Panc1 (cell line): ENCODE measurements at regions not wholly inside any gene's neighbourhood (a gene's known extent, or its start where the extent isn't known, plus 50 kb on each side); places are given as distances from the start of the nearest gene placed in this dataset.

Experiments used
- ATAC-seq: fragments of 200-7000 bp; cut with Tn5 transposase; 2 replicates; pipeline ENCODE4 v1.9.1; 2020; ENCODE audit warnings: mild to moderate bottlenecking, moderate library complexity
- BruUV-seq: library from RNA; stranded (reverse); fragments of 400-500 nt; replicated peaks from 2 replicates; lab custom pipeline; 2021; lab: Mats Ljungman, UMichigan
- CTCF ChIA-PET: fragments of 300-600 bp; sonication (Branson Sonifier 250); formaldehyde crosslinking; loops from one replicate; lab custom pipeline; 2022; ENCODE audit warnings: antibody characterized with exemption; lab: Charles Lee
- POLR2A ChIA-PET: fragments of 300-600 bp; sonication (Branson Sonifier 250); formaldehyde crosslinking; loops from one replicate; lab custom pipeline; 2022; ENCODE audit warnings: antibody characterized with exemption; lab: Charles Lee
- DNase-seq: peaks from one replicate; pipeline ENCODE4 v3.0.0-alpha.2; 2010; ENCODE audit warnings: low read depth, low spot score
- H3K27ac ChIP-seq: 2 replicates; pipeline ENCODE4 v1.5.1; 2011; ENCODE audit warnings: mild to moderate bottlenecking, low read length, inconsistent platforms
- H3K27me3 ChIP-seq: fragments of 200-500 bp; sonication (Bioruptor generic); 2 replicates; pipeline ENCODE4 v1.6.0; 2014; ENCODE audit warnings: low read length, inconsistent platforms; ENCODE audit not compliant: control insufficient read depth, insufficient read depth
- H3K36me3 ChIP-seq: fragments of 200-500 bp; sonication (Bioruptor generic); 2 replicates; pipeline ENCODE4 v1.5.1; 2014; ENCODE audit warnings: inconsistent platforms, mild to moderate bottlenecking, low read length, moderate library complexity; ENCODE audit not compliant: control insufficient read depth, insufficient read depth
- H3K4me1 ChIP-seq: 2 replicates; pipeline ENCODE4 v1.5.1; 2011; ENCODE audit warnings: inconsistent platforms, mild to moderate bottlenecking, low read length, moderate library complexity; ENCODE audit not compliant: control insufficient read depth, insufficient read depth
- H3K4me3 ChIP-seq, 2 experiments: 2 replicates each; pipeline ENCODE4 v1.5.1; 2011 to 2012; ENCODE audit warnings: low read depth in 2 of 2, low read length in 2 of 2, mild to moderate bottlenecking in 2 of 2, inconsistent platforms in 1 of 2, moderate library complexity in 1 of 2
- H3K9me3 ChIP-seq: fragments of 200-500 bp; sonication (Bioruptor generic); 2 replicates; pipeline ENCODE4 v1.5.1; 2014; ENCODE audit warnings: low read depth, mild to moderate bottlenecking, inconsistent platforms, low read length, moderate library complexity; ENCODE audit not compliant: control insufficient read depth, insufficient read depth
- CTCF ChIP-seq: fragments of 450-650 bp; IDR thresholded peaks from 2 replicates; pipeline ENCODE4 v1.5.1; 2017; ENCODE audit warnings: mild to moderate bottlenecking
- POLR2AphosphoS5 ChIP-seq: IDR thresholded peaks from 2 replicates; pipeline ENCODE4 v1.6.1; 2012; ENCODE audit warnings: mild to moderate bottlenecking, low read depth, low read length, moderate library complexity
- SIN3A ChIP-seq: IDR thresholded peaks from 2 replicates; pipeline ENCODE4 v1.6.1; 2012; ENCODE audit warnings: low read depth, mild to moderate bottlenecking, low read length, moderate library complexity, borderline replicate concordance; ENCODE audit not compliant: insufficient read depth
- TCF7L2 ChIP-seq: IDR thresholded peaks from 2 replicates; pipeline ENCODE4 v1.6.1; 2011; ENCODE audit warnings: mild to moderate bottlenecking, low read depth, low read length, inconsistent platforms
- in situ Hi-C: cut with HindIII; loops from 2 replicates; pipeline ENCODE4 v1.10.0; 2016; ENCODE audit warnings: low sequenced_read_pairs, low pct_unique_long_range_greater_than_20kb
- intact Hi-C: fragments of 100-400 bp; cut with micrococcal nuclease; formaldehyde crosslinking; loops from one replicate; pipeline ENCODE4 v1.10.0; 2022; ENCODE audit not compliant: unreplicated experiment
- TF ChIP-seq, protein P1 (sequence below), 2 experiments: IDR thresholded peaks; 2 replicates each; pipeline ENCODE4 v1.6.1; 2011 to 2012; ENCODE audit warnings: low read depth in 2 of 2, control low read depth in 1 of 2, low read length in 1 of 2, mild to moderate bottlenecking in 1 of 2, moderate library complexity in 1 of 2; ENCODE audit not compliant: insufficient read depth in 1 of 2

DNA sequence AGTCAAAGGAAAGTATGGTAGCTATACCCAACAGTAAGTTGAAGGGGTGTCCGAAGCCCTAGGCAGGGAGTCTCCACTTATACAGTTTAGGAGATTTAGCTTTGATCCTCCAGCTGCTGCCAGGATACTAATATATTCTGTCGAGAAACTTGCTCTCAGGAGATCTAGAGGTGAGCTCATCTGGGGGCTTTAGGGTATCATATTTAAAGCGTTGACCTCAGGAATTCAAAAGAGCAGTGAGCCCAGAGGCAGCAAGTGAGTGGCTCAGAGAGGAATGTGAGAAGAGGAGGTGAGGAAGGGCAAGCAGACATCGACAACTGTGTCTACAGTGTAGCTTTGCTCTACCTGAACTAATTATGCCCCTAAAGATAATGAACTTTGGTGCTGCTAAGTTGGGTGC is 245.1 kb upstream of the LRTM1 start:
- DNase-seq (no peak), ATAC-seq (no peak)
- BruUV-seq = no TSS peak
- in situ Hi-C loops (no loop called here), intact Hi-C loops (no loop called here)
- POLR2A ChIA-PET = no interaction called here
- Histone ChIP-seq H3K27me3 (no peaks in the 10 kb centered on the region), H3K4me1 (no peaks in the 10 kb centered on the region), H3K4me3 (no peak overlapping the region), H3K36me3 (no peaks in the 10 kb centered on the region), H3K9me3 (no peaks in the 10 kb centered on the region), H3K27ac (no peak overlapping the region)
- CTCF ChIA-PET = no interaction called here
- TF ChIP-seq, protein P1, sequence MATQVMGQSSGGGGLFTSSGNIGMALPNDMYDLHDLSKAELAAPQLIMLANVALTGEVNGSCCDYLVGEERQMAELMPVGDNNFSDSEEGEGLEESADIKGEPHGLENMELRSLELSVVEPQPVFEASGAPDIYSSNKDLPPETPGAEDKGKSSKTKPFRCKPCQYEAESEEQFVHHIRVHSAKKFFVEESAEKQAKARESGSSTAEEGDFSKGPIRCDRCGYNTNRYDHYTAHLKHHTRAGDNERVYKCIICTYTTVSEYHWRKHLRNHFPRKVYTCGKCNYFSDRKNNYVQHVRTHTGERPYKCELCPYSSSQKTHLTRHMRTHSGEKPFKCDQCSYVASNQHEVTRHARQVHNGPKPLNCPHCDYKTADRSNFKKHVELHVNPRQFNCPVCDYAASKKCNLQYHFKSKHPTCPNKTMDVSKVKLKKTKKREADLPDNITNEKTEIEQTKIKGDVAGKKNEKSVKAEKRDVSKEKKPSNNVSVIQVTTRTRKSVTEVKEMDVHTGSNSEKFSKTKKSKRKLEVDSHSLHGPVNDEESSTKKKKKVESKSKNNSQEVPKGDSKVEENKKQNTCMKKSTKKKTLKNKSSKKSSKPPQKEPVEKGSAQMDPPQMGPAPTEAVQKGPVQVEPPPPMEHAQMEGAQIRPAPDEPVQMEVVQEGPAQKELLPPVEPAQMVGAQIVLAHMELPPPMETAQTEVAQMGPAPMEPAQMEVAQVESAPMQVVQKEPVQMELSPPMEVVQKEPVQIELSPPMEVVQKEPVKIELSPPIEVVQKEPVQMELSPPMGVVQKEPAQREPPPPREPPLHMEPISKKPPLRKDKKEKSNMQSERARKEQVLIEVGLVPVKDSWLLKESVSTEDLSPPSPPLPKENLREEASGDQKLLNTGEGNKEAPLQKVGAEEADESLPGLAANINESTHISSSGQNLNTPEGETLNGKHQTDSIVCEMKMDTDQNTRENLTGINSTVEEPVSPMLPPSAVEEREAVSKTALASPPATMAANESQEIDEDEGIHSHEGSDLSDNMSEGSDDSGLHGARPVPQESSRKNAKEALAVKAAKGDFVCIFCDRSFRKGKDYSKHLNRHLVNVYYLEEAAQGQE (IDR thresholded peaks at IDR 0.05; ENCODE audit: insufficient read depth in 1 of 2, low read depth in 2 of 2, low read length in 1 of 2) = no peak
- TF ChIP-seq POLR2AphosphoS5 (no peak), TCF7L2 (no peak), CTCF (no peak), SIN3A (no peak)

GRCh38 chr3:55170444-55170843 is 242.6 kb upstream of the LRTM1 start:
- Histone ChIP-seq H3K9me3 (no peaks in the 10 kb centered on the region), H3K4me3 (no peak overlapping the region), H3K36me3 (no peaks in the 10 kb centered on the region), H3K4me1 (no peaks in the 10 kb centered on the region), H3K27ac (no peak overlapping the region), H3K27me3 (no peaks in the 10 kb centered on the region)
- ChIA-PET CTCF (no interaction called here), POLR2A (no interaction called here)
- intact Hi-C loops = no loop called here
- no TSS peak for BruUV-seq
- DNase-seq (no peak), ATAC-seq (no peak)
- TF ChIP-seq TCF7L2 (no peak), CTCF (no peak), SIN3A (no peak), POLR2AphosphoS5 (no peak)
- TF ChIP-seq, protein P1 (IDR thresholded peaks at IDR 0.05; ENCODE audit: insufficient read depth in 1 of 2, low read depth in 2 of 2, low read length in 1 of 2) = no peak
- in situ Hi-C loops = no loop called here
